ENCODE measurements at regions not wholly inside any gene's neighbourhood (a gene's known extent, or its start where the extent isn't known, plus 50 kb on each side); places are given as distances from the start of the nearest gene placed in this dataset.
"Not testable (repeated sequence)": the region's sequence is repeated elsewhere in the genome, so short reads cannot be mapped to it uniquely, and the experiment has no call there.

DNA sequence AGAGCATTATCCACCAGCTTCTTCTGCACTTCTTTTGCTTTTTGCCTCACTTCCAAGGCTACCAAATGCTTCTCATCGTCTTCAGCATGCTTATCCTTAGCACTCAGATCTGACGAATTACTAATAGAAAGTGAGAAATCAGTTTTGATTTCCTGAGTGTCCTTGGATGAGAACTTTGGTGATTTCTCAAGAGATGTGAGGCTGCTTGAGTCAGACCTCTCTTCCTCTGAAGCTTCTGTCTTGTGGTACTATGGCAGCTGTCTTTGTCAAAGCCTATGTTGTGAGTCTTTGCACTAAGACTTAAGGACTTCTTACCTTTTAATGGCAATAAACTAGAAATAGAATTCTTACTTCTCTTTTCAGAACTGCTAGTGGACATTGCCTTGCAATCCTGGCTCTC is 169.9 kb downstream of the CPE start:
- DNase-seq = no peak

DNA sequence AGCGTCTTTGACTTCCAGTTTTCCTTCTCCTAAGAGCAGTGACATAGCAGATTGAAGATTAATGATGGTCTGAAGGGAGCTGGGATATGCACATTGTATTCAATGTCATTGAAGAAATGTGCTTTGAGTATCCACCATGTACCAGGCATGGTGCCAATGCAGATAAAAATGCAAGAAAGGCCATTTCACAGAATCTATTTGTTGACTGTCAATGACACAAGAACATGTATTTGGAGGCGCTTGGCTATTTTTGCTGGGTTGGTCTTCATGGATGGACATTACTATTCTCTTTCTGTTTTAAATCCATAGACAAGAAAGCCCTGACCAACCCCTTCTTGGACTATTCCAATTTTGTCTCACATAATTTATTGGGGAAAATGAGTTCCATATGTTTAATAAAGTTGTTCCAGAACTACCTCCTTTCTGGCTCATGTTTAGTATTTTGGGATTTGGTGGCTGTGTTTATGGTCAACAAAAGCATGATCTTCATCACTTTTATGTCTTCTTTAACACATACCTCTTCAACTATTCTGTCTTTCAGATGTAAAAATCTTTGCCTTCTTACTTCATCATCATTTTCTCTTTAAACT is 174.5 kb downstream of the CPE start:
- no peak for DNase-seq

DNA sequence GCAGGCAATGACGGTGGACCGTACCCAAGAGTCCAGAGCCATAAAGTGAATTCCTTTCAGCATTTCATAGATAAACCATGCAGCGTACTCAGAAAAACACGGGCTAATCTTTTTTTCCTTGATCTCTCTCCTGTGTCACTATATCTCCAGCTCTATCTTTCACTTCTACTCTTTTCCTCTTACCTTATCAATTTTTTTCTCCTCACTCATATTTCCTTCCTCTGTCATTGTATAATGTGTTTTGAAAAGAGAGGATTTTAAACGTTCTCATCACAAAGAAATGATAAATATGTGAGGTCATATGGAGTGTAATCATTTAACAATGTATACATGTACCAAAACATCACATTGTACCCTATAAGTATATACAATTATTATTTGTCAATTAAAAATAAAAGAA is 176.5 kb downstream of the CPE start:
- no peak for DNase-seq

DNA sequence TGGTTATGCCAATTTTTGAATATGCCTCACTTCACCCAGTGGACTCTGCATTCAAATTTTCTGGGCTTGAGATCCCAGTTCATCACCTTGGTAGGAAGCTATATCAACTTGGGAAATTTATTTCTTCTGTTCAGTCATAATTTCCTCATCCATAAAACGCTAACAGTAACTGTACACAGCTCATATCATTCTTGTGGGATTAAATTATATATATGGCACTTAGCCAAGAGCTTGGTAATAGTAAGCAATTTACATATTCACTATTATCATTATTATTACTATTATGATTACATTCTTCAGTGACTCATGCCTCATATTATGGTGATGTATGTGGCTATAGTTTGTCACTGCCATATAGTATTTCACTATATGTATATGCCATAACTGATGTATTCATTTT is 177.6 kb downstream of the CPE start:
- DNase-seq = no peak

DNA sequence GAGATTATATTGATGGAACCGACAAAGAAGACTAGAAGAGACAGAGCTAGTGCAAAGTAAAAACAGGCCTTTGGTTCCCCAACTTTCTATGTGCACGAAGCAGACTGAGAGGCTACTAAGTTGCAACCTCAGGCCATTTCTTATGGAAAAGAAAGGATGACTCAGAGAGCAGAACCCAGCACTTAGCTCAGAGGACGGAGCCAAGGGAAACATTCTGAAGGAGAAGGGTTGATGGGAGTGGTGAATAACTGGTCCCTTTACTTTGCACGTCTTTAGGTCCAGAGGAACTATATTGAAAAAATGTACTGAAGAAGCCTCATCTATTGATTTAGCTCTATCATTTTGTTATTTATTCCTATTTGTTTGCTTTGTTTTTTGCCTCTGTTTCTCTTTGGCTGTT is 182.1 kb downstream of the CPE start:
- DNase-seq = peak; percentile 20

DNA sequence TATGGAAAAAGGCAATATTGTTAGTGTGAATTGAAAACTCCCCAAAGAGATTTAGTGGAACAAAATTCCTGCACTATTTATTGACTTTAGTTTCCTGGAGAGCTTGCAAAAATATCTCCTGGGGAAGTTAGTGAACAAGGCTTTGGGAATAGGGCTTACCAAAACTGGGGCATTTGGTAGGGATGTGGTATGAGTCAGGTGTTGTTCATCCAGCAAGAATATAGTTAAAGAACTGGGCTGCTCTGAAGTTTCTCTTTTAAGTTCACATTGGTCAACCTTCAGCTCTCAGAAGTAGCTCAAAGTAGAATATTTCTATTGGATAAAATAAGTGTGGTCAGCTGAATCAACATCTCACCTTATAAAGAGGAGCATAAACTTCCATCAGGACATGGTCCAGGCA is 185.0 kb downstream of the CPE start:
- DNase-seq = peak; percentile 9

DNA sequence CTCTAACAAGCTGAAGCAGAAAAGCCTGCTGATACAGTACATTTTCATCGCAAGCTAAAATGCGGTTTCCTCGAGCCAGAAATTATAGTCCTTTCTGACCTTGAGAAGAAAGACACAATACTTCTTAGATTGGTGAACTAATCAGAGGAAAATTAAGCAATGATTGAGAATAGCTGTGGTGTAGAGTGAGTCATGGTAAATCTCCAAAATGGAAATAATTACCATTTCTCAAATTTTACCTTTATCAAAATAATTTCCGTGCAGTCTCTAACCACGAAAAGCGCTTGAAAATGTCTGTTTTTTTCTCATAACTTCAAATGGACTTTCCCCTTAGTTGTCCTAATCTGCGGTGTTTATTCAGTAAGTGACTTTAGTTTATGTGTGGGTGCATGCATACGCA is 190.2 kb downstream of the CPE start:
- no peak for DNase-seq

DNA sequence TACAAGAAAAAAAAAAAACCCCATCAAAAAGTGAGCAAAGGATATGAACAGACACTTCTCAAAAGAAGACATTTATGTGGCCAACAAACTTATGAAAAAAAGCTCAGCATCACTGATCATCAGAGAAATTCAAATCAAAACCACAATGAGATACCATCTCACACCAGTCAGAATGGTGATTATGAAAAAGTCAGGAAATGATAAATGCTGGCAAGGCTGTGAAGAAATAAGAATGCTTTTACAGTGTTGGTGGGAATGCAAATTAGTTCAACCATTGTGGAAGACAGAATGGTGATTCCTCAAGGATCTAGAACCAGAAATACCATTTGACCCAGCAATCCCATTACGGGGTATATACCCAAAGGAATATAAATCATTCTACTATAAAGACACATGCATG is 192.7 kb downstream of the CPE start:
- DNase-seq = not testable (repeated sequence)

DNA sequence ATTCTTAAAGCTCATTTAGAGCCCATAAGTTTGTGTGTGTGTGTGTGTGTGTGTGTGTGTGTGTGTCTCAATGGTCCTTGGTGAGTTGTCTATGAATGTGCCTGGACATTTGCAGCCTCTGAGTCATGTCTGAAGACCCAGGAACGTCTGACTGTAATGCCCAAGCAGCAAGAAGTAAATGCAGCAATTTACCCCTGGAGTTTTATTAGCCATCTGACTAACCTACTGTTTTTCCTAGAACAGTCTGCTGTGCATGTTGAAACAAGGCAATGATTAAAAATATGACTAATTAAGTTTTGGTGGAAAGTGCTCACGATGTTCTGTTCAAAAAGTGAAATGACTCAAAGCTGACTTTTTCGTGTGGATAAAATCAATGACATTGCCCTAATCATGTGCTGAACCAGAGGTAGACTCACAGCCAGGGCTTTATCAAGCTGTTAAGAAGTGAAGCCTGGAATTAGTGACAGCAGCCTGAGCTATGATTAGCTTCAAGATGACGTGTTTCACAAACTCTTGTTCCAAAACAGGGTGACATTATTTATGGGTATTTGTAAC is 201.6 kb downstream of the CPE start:
- peak; percentile 74 for DNase-seq

DNA sequence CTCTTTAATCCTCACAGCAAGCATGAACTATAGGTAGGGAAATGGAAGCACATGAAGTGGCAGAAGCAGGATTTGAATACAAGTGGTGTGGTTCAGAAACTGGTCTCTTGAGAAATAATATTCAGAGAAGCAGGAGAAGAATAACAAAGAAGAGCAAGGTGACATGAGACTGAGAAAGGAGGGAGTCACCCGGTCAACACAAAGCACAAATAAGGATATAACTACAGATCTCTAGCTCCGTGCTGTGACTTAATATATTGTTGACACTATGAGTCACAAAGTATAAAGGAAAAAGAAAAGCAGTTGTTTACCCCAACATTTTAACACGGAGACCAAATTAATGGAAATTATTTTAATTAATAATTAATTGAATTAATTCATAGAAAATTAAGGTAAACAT is 204.5 kb downstream of the CPE start:
- DNase-seq = no peak

DNA sequence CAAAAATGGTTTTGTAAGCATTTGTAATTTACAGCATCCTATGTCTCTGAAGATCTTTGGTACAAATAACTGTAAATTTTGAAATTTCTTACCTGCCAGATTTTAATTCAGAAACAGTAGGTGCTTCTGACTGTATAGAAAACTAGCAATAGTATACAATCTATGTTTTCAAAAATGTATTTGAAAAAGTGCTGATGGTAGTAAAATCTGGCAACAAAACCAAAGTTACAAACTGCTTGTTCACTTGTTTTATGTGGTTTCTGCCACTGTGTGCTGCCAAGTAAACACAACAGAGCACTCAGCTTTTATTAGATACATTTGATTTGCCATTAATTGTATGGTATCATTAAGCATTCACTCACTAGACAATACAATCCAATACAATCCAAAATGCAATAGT is 206.1 kb downstream of the CPE start:
- no peak for DNase-seq

DNA sequence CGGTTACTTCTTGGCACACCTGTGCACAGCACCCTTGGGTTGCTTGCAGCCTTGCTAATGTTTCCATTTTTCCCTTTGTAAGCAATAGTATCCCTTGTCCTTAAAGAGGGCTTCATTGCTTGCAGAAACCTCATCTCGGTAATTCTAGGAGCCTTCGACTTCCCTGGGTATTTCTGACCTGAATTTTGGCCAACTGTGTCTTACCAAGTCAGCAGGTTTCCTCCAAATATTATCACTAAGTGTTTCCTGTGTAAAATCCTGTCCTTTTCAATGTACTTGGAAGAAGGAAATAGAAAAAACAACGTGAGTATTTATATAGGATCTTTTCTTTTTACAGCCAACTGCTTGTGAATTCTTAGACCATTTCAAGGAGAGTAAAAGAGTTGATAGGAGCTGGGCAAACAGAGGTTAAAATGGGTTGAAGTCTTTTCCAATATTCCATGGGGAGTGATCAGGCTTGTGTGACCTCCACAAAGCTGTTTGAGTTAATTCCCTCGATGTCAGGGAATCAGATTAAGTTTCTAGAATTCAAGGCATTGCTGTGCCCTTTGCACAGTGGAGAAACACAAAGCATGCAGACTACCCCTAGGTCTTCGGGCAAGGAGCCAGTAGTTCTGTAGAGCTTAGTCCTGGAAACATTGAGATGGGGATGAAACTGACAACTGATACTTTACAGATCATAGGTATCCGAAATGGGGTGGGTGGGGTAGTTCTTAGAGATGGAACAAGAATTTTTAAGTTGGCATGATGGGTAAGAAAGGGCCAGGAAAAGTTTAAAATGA is 209.9 kb downstream of the CPE start:
- no peak for DNase-seq

DNA sequence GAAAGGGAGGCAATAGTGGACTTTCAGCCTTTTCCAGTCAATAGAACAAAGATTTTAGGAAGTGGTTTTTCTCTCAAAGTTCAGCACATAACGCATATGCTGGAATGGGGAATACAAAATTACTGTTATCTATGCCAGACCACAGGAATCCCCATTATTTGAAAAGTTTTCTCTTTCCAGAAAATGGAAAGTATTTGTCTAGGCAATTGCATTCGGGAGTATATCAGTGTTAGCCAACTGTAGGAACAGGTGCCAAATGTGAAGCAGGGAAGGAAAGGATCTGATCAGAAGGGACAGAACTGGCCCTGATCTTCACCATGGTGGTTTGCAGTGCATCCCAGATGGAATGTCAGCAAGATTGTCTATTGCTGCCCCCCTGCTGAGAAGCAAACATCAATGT is 213.6 kb downstream of the CPE start:
- DNase-seq = peak; percentile 3

DNA sequence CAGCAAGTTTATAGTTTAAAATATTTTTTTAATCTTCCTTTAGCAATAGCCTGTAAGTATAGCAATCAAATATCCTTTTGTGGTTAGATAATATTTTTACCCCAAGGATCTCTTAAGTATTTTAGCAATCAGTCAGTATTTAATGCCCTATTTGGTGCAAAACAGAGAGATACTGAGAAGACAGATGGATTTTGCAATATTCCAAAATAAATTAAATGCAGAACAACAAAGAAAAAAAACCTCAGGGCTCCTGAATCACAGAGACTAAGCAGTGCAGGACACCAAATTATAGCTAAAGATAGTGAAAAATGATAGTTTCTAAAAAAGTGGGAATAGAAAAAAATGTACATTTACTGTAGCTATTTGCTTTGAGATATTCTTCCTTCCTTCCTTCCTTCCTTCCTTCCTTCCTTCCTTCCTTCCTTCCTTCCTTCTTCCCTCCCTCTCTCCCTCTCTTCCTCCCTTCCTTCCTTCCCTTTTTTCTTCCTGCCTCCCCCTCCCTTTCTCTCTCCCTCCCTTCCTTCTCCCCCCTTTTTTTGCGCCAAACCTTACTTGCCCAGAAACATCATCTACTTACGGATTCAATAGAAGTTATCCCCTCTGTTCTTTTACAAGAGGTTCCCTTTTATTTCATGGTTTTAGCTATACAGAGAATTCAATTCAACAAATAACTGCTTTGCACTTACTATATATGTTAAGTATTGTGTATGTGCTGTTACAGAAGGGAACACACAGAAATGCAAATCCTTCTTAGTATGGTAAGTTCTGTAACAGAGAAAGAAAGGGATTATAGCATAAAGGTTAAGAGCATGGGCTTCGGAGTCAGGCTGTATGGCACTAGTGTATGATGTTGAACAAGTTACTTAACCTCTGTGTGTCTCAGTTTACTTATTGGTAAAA is 219.0 kb downstream of the CPE start:
- DNase-seq = no peak

DNA sequence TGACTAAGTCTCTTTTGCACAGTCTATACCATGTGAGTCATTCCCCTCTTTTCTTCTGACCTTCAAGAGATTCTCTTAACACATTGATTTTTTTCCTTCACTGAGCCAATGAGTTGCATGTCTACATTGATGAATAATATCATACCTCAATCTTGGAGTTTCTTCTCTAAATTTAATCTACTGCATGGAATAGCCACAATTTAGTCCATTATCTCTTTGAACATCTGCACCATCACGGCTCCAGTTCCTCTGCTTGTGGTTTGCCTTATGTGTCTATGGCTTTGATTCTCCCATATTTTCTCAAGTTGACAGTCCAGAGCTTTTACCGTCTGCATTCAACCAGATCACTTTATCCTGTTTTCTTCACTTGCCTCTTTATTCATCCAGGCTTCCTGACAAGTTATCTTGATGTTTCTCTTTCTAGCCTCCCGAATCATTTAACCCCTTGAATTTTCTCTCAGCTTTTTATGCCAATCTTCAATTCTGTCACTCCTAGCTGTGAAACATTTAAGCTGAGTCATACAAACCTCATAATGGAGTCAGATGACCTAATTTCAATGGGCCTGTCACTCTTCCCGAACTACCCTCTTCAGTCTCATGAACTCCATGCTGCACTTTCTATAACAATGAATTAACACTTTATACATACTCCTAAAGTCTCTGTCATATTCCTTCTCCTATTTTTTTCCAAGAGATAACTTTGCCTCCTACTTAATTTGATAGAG is 222.3 kb downstream of the CPE start:
- DNase-seq = no peak

DNA sequence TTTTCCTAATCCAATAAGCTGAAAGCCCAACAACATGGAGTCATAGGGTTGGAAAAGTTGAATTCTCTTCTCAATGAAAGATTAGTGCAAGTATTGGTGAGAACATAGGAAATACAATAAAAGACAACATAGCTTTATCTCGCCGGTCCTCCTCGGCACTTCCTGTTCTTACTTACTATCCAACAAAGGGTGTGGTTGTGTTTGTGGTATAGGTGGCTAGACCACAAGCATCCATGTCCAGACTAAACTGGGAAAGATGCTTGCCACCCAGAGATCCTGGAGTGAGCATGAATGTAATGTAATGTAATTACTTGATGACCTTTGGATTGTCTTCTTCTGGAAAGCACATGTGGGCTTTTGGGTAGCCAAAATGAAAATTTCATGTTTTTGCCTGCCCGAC is 223.8 kb downstream of the CPE start:
- no peak for DNase-seq

DNA sequence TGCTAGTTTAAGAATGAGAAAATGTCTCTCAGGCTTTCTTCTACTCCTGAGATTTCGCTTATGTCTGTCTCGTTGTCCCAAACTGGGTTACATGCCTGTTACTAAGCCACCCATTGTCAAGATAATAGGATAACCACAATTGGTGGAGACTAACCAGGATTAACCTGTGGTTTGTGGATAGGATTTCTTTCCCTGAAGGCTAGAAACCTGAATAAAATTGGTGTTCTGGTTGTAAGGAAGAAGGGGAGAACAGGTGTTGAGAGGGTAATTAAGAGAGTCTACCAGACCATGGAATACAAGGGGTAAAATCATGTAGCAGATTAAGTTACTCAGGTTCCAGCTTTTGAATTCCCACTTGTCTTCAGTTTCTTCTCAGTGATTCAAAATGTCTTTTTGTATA is 225.4 kb downstream of the CPE start:
- no peak for DNase-seq

DNA sequence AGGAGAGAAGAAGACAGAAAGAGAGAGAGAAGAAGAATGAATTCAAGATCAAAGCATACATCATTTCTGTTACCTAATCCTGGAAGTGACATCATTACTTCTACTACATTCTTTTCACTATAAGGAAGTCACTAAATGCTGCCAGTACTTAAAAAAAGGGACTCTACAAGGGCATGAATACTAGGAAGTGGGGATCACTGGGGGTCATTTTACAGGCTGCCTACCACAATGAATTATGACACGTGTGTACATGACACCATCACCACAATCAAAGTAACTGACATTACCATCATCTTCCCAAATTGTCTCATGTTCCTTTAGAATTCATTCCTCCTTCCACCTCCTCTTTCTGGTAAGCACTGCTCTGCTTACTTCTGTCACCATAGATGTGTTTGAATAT is 227.0 kb downstream of the CPE start:
- DNase-seq = no peak

DNA sequence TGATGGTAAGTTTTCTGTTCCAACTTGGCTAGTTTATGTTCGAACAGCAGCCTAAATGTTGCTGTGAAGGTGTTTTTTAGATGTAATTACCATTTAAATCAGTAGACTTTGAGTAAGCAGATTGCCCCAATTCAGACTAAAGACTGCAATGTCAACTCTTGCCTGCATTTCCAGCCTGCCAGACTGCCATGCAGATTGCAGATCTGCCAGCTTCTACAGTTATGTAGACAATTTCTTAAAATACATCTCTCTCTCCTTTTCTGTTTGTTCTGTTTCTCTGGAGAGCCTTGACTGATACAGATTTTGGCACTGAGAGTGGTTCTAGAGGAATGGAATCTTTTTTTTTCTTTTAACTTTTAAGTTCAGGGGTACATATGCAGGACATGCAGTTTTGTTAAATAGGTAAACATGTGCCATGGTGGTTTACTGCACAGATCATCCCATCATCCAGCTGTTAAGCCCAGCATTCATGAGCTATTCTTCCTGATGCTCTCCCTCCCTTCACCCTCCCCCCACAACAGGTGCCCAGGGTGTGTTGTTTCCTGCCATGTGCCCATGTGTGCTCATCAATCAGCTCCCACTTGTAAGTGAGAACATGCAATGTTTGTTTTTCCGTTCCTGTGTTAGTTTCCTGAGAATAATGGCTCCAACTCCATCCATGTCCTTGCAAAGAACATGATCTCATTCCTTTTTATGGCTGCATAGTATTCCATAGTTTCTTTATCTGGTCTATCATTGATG is 227.8 kb downstream of the CPE start:
- DNase-seq = no peak

DNA sequence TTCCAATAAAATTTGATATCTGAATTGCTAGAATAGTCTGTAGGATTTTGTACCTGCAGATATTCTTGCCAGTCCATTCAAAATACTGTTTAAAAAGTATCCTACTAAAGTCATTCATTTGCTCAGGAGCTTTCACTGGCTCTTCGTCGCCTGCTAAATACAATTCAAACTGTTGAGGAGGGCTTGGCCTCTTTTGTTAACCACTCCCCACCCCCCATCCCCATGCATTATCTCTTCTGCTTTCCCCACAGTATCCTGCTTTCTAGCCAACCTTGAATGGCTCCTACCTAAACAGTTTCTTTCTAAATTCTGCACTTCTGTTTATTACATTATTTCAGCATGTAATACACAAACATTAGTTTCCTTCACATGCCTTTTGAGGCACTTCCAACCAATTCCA is 230.8 kb downstream of the CPE start:
- no peak for DNase-seq

DNA sequence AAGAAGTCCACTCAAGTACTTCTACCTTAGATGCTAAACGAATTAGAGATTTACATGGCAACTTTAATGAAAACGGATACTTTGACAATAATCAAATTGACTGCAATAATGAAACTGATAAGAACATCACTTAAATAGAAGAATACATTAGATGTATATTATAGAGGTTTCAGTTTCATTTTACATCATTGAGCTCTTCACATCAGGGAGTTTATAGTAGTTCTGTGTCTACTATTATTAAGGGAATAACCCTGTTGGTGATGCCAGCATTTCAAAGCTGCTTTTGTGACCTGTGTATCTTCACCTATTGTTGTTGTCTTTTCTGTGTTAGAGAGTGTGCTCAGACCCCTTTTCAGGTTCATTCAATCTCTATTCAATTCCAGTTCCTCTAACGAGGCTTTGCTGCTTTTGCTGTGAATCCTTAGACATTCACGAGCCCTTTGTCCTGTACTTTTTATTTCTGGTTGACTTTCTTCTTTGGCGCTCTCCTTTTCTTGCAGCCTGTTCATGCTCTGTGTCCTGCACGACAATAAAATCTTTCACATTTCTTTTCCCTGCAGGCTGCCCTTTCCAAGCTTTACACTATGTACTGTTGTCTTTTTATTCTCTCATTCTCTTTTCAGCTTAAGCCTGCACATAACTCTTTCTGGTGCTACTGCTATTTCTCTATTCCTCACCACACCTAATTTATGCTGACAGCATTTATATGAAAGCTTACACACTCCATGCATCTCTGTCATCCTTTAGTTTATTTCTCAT is 232.1 kb downstream of the CPE start:
- DNase-seq = no peak

Data from EL (cell line).